GM23338 (cell line): ENCODE measurements at regions not wholly inside any gene's neighbourhood (a gene's known extent, or its start where the extent isn't known, plus 50 kb on each side); places are given as distances from the start of the nearest gene placed in this dataset.

Experiments used
- CREB1 ChIP-seq: fragments of 250-450 bp; sonication (Bioruptor Pico); IDR thresholded peaks from 2 replicates; pipeline ENCODE4 v1.5.0; 2020; ENCODE audit warnings: low read depth, mild to moderate bottlenecking, moderate library complexity
- CTCF ChIP-seq, 2 experiments: fragments of 200-600 bp in 1 of 2; sonication (generic) in 1 of 2; conservative IDR thresholded peaks; 2 replicates each; pipeline versions ENCODE4 v1.5.1 to v1.6.1; 2016 to 2017; ENCODE audit warnings: antibody characterized with exemption in 2 of 2, low read depth in 2 of 2, mild to moderate bottlenecking in 2 of 2, moderate library complexity in 1 of 2
- EZH2 ChIP-seq: fragments of 200-600 bp; sonication (generic); IDR thresholded peaks from one replicate; pipeline ENCODE4 v1.8.0; 2017; ENCODE audit warnings: antibody characterized with exemption, mild to moderate bottlenecking, low read depth; ENCODE audit not compliant: unreplicated experiment
- EZH2phosphoT487 ChIP-seq: fragments of 200-600 bp; sonication (generic); IDR thresholded peaks from one replicate; pipeline ENCODE4 v1.8.1; 2018; ENCODE audit warnings: antibody characterized with exemption; ENCODE audit not compliant: unreplicated experiment
- JUNB ChIP-seq: IDR thresholded peaks from one replicate; pipeline ENCODE4 v1.6.1; 2016; ENCODE audit warnings: antibody characterized with exemption; ENCODE audit not compliant: unreplicated experiment
- POLR2AphosphoS5 ChIP-seq: IDR thresholded peaks from 2 replicates; pipeline ENCODE4 v1.6.1; 2016; ENCODE audit warnings: antibody characterized with exemption, low read depth
- REST ChIP-seq: IDR thresholded peaks from one replicate; pipeline ENCODE4 v1.6.1; 2018; ENCODE audit warnings: antibody characterized with exemption; ENCODE audit not compliant: unreplicated experiment

GRCh38 chr6:139698526-139699176 lies 324.2 kb upstream of the CITED2 start:
- TF ChIP-seq EZH2phosphoT487 (no peak), EZH2 (no peak), CTCF (conservative IDR thresholded peaks at IDR 0.05; ENCODE audit: low read depth in 2 of 2) (no peak), POLR2AphosphoS5 (no peak), REST (no peak), CREB1 (CRISPR knock-in tag) (no peak), JUNB (no peak)
